MM.1S (cell line): ENCODE measurements at regions not wholly inside any gene's neighbourhood (a gene's known extent, or its start where the extent isn't known, plus 50 kb on each side); places are given as distances from the start of the nearest gene placed in this dataset.

Experiments used
- DNase-seq: peaks from one replicate; pipeline ENCODE4 v3.0.0-alpha.2; 2015
- H2AFZ ChIP-seq: fragments of 300-600 bp; sonication (generic); 2 replicates; pipeline ENCODE4 v1.6.0; 2016; ENCODE audit warnings: antibody characterized with exemption, low read length
- H3F3A ChIP-seq: fragments of 300-600 bp; sonication (generic); 2 replicates; pipeline ENCODE4 v1.6.1; 2016; ENCODE audit warnings: mild to moderate bottlenecking, antibody characterized with exemption, low read length, moderate library complexity, mixed read lengths; ENCODE audit not compliant: insufficient read depth
- H3K27ac ChIP-seq: fragments of 300-600 bp; sonication (generic); 2 replicates; pipeline ENCODE4 v1.5.1; 2016; ENCODE audit warnings: mild to moderate bottlenecking, low read length
- H3K27me3 ChIP-seq: fragments of 300-600 bp; sonication (generic); replicated peaks from 2 replicates; pipeline ENCODE4 v1.6.0; 2016; ENCODE audit warnings: low read length; ENCODE audit not compliant: insufficient read depth
- H3K36me3 ChIP-seq: fragments of 300-600 bp; sonication (generic); replicated peaks from 2 replicates; pipeline ENCODE4 v1.6.1; 2016; ENCODE audit warnings: mild to moderate bottlenecking, low read length, mixed read lengths; ENCODE audit not compliant: insufficient read depth
- H3K4me1 ChIP-seq: fragments of 300-600 bp; sonication (generic); 2 replicates; pipeline ENCODE4 v1.6.1; 2016; ENCODE audit warnings: low read length, mixed read lengths
- H3K4me2 ChIP-seq: fragments of 300-600 bp; sonication (generic); 2 replicates; pipeline ENCODE4 v1.6.0; 2016; ENCODE audit warnings: low read depth, low read length
- H3K4me3 ChIP-seq: fragments of 300-600 bp; sonication (generic); 2 replicates; pipeline ENCODE4 v1.5.1; 2016; ENCODE audit warnings: low read length, mixed read lengths
- H3K79me2 ChIP-seq: fragments of 300-600 bp; sonication (generic); 2 replicates; pipeline ENCODE4 v1.6.1; 2016; ENCODE audit warnings: mixed run types, low read length, mixed read lengths
- H3K9ac ChIP-seq: fragments of 300-600 bp; sonication (generic); 2 replicates; pipeline ENCODE4 v1.6.1; 2016; ENCODE audit warnings: low read length, mixed read lengths
- H3K9me2 ChIP-seq: fragments of 300-600 bp; sonication (generic); replicated peaks from 2 replicates; pipeline ENCODE4 v1.6.1; 2016; ENCODE audit warnings: mild to moderate bottlenecking, low read length, mixed read lengths; ENCODE audit not compliant: insufficient read depth
- H3K9me3 ChIP-seq: fragments of 300-600 bp; sonication (generic); replicated peaks from 2 replicates; pipeline ENCODE4 v1.6.1; 2016; ENCODE audit warnings: mild to moderate bottlenecking, low read length, mixed read lengths; ENCODE audit not compliant: insufficient read depth
- H4K20me1 ChIP-seq: fragments of 300-600 bp; sonication (generic); 2 replicates; pipeline ENCODE4 v1.6.1; 2016; ENCODE audit warnings: mild to moderate bottlenecking, low read length, moderate library complexity, mixed read lengths; ENCODE audit not compliant: insufficient read depth
- CTCF ChIP-seq: fragments of 300-600 bp; sonication (generic); IDR thresholded peaks from 2 replicates; pipeline ENCODE4 v1.5.1; 2016; ENCODE audit warnings: antibody characterized with exemption, low read length, mixed read lengths
- EZH2 ChIP-seq: fragments of 300-600 bp; sonication (generic); optimal IDR thresholded peaks from 2 replicates; pipeline ENCODE3; 2017; ENCODE audit warnings: low read depth, mild to moderate bottlenecking, antibody characterized with exemption, low read length, mixed read lengths
- EZH2phosphoT487 ChIP-seq: fragments of 300-600 bp; sonication (generic); IDR thresholded peaks from 2 replicates; pipeline ENCODE4 v1.6.1; 2018; ENCODE audit warnings: antibody characterized with exemption, low read length

DNA sequence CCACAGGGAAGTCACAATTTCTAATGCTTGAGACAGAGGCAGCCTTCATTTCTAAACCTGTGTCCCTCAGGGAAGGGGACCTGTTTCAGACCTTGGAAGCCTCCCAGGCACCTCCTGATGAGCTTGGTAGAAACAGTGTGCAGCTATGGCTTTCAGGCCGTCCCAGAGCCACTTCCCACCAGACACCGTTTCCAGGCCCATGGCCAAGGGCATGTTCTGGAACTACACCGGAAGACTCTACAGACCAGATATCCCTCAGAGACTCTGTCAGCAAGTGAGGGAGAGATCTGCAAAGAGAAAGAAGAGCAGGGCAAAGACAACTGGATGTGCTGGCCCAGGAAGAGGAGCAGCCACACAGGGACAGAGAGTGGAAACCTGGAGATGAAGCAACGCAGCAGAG, 82.2 kb upstream of the HSPA9 start:
- Histone ChIP-seq H3K27ac (no peak overlapping the region), H3K4me1 (peaks cover 17% of the 10 kb centered on the region), H3K4me2 (no peak overlapping the region), H3K9me3 (no peaks in the 10 kb centered on the region), H4K20me1 (peaks cover 3% of the 10 kb centered on the region; the same call in 1 of the 2 replicates), H3K4me3 (no peak overlapping the region), H3K27me3 (peaks cover 45% of the 10 kb centered on the region), H3K9ac (no peak overlapping the region), H3F3A (peaks cover 13% of the 10 kb centered on the region), H3K9me2 (no peaks in the 10 kb centered on the region), H3K79me2 (no peaks in the 10 kb centered on the region), H2AFZ (no peak overlapping the region), H3K36me3 (no peaks in the 10 kb centered on the region)
- DNase-seq, result no peak
- no peak for TF ChIP-seq EZH2
- no peak for TF ChIP-seq EZH2phosphoT487
- no peak for TF ChIP-seq CTCF

DNA sequence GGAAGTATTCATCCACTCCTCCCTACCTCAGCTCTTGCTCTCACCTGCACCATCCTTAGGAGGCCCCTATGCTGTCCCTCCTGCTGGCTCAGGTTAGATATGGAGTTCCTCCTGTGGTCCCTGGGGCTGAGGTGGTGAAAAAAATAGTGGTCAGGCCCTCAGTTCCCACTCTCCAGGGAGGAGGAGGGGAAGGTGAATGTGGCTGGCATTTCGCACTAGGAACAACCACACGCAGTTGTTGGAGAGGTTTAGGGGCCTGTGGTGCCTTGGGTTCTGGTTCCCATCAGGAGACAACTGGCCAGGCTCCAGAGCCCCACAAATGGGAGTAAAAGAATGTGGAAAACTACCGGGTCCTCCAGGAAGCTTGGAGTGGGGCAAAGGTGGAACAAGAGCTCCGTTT, 81.7 kb upstream of the HSPA9 start:
- Histone ChIP-seq H3K9me3 (no peaks in the 10 kb centered on the region), H3K79me2 (no peaks in the 10 kb centered on the region), H3K27me3 (peaks cover 49% of the 10 kb centered on the region), H3K36me3 (no peaks in the 10 kb centered on the region), H3K4me1 (peaks cover 17% of the 10 kb centered on the region), H3K4me3 (no peak overlapping the region), H3K4me2 (no peak overlapping the region), H3K27ac (no peak overlapping the region), H3F3A (peaks cover 13% of the 10 kb centered on the region), H3K9ac (no peak overlapping the region), H4K20me1 (peaks cover 3% of the 10 kb centered on the region; the same call in 1 of the 2 replicates), H3K9me2 (no peaks in the 10 kb centered on the region), H2AFZ (no peak overlapping the region)
- no peak for TF ChIP-seq EZH2phosphoT487
- no peak for TF ChIP-seq EZH2
- DNase-seq, result no peak

DNA sequence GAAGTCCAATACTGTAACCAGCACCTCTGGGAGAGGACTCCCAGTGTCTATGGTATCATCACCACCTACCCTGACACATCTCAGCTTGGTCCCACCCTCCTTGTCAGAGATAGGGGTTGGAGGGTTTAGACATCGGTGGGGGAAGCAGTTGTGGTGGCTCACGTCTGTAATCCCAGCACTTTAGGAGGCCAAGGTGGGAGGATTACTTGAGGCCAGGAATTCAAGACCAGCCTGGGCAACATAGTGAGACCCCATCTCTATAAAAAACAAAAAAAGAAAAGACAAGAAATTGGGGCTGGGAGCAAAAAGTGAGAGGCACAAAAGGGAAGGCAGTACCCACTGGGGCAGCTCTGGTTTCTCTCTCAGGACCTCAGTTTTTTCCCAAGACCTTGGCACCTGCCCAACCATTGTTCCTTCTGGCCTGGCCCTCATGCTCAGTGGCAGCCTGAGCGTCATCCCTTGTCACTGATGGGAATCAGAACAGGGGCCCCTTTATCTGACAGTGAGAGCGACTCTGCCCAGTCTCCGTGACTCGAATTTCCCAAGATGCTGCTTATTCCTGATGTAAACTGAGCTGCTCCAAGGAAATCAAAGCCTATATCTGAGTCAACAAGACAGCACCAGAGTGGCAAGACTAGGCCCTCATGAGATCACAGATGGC, 80.5 kb upstream of the HSPA9 start:
- H3K4me1 ChIP-seq, result peaks cover 17% of the 10 kb centered on the region
- no peak for DNase-seq
- H3F3A ChIP-seq, result peaks cover 13% of the 10 kb centered on the region
- H2AFZ ChIP-seq, result no peak overlapping the region
- no peak overlapping the region for H3K9ac ChIP-seq
- H3K4me3 ChIP-seq, result no peak overlapping the region
- peaks cover 3% of the 10 kb centered on the region; the same call in 1 of the 2 replicates for H4K20me1 ChIP-seq
- no peak overlapping the region for H3K27ac ChIP-seq
- H3K79me2 ChIP-seq, result no peaks in the 10 kb centered on the region
- no peaks in the 10 kb centered on the region for H3K36me3 ChIP-seq
- no peak overlapping the region for H3K4me2 ChIP-seq
- H3K27me3 ChIP-seq, result peaks cover 52% of the 10 kb centered on the region
- TF ChIP-seq CTCF, result no peak
- no peak for TF ChIP-seq EZH2phosphoT487
- no peak for TF ChIP-seq EZH2
- no peaks in the 10 kb centered on the region for H3K9me3 ChIP-seq
- no peaks in the 10 kb centered on the region for H3K9me2 ChIP-seq

DNA sequence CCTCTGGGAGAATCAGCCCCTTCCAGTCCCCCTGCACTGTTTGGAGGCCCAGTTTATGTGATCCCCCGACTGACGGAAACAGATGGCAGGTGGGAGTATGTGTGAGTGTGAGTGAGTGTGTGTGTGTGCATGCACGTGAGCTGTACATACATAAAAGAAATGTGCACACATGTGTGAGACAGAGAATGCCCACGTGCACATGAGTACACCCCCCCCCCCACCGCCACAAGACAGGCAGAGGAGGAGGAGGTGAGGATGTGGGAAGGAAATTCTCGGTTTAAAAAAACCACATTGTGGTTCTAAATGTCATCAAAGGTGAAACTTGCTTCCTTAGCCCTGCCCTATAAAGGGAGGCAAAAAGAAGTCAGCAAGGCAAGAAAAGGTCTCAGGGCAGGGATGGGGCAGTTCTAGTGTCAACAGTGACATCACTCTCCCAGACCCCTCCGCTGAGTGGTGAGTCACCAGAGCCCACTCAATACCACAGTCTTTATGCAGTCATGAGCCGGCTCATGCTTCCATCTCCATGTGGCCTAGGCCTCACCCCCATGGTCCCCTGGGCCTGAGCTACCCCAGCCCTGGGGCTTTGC, 79.2 kb upstream of the HSPA9 start:
- H3K4me2 ChIP-seq, result peak overlapping the region; percentile 75
- H3K9me3 ChIP-seq, result no peaks in the 10 kb centered on the region
- no peak overlapping the region for H3K9ac ChIP-seq
- no peaks in the 10 kb centered on the region for H3K9me2 ChIP-seq
- H3K36me3 ChIP-seq, result no peaks in the 10 kb centered on the region
- H3K79me2 ChIP-seq, result no peaks in the 10 kb centered on the region
- H3K27me3 ChIP-seq, result peaks cover 50% of the 10 kb centered on the region
- peak overlapping the region; percentile 23; the same call in 1 of the 2 replicates for H3K4me3 ChIP-seq
- H4K20me1 ChIP-seq, result peaks cover 3% of the 10 kb centered on the region; the same call in 1 of the 2 replicates
- H3K27ac ChIP-seq, result no peak overlapping the region
- TF ChIP-seq EZH2, result no peak
- no peak for TF ChIP-seq EZH2phosphoT487
- TF ChIP-seq CTCF, result no peak
- H2AFZ ChIP-seq, result no peak overlapping the region
- DNase-seq, result peak; percentile 88
- H3K4me1 ChIP-seq, result peaks cover 17% of the 10 kb centered on the region
- H3F3A ChIP-seq, result peaks cover 13% of the 10 kb centered on the region
